ENCODE measurements at regions not wholly inside any gene's neighbourhood (a gene's known extent, or its start where the extent isn't known, plus 50 kb on each side); places are given as distances from the start of the nearest gene placed in this dataset.
A peak's percentile ranks its signal among the peaks of the same experiment; 100 is the strongest.
"Not testable (repeated sequence)": the region's sequence is repeated elsewhere in the genome, so short reads cannot be mapped to it uniquely, and the experiment has no call there.

DNA sequence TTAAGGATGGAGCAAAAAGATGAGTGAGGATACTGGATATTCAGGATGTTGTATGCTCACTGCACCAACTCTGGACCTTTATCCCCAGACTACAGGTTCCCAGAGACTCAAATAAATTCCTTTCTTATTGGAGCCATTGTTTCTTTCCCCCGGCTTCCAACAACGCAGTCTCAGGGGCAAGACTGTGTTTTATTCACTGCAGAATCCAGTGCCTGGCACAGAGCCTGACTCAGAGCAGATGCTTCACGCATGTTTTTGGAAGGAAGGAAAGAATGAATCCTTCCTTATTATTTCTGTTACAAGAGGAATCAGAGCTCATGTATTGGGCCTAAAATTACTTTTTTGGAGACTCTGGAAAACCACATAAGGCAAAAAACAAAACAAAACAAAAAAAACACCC lies 96.0 kb upstream of the VGLL4 start:
- Mint-ChIP-seq H3K9me3 (ENCODE audit: low read depth) (no peaks in the 10 kb centered on the region), H3K36me3 (no peaks in the 10 kb centered on the region), H3K4me3 (no peak overlapping the region), H3K27me3 (no peaks in the 10 kb centered on the region), H3K27ac (no peak overlapping the region), H3K4me1 (ENCODE audit: low read depth) (no peaks in the 10 kb centered on the region)

DNA sequence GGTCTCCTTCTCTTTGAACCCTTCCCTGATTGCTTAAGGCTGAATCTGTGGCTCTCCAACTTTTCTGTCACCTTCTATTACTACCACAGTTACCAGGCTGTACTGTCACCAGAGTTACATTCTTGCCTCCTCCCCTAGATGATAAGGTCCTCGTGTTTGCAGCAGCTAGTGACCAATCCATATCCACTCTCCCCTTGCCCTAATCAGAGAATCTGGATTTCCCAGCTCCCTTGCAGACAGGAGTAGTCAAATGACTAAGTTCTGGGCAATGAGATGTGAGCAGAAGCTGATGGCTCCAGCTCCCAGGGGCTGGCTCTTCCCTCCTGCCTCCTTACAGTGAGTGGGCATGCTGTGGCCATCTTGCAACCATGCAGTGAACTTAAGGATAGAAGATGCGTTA lies 95.4 kb upstream of the VGLL4 start:
- Mint-ChIP-seq H3K9me3 (ENCODE audit: low read depth) (no peaks in the 10 kb centered on the region), H3K27me3 (no peaks in the 10 kb centered on the region), H3K36me3 (no peaks in the 10 kb centered on the region), H3K4me1 (ENCODE audit: low read depth) (no peaks in the 10 kb centered on the region), H3K27ac (no peak overlapping the region), H3K4me3 (no peak overlapping the region)

DNA sequence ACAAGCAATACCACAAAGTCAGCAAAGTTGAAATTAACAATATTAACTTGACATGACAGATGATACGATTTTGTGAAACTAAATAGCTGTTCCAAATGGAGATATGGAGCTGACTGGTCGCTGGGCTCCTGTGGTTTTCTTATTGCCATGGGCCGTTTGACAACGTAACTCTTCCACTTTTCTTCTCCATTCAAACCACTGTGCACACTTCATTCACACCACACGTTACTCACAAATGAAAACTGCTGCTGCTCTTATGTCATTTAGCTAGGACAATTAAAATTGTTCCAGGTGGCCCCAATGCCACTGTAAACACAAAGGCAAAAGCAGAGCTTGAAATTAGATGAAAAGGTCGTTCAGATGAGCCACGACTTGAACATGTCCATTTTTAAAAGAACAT lies 94.0 kb upstream of the VGLL4 start:
- H3K27ac Mint-ChIP-seq = no peak overlapping the region
- no peaks in the 10 kb centered on the region for H3K27me3 Mint-ChIP-seq
- H3K36me3 Mint-ChIP-seq = no peaks in the 10 kb centered on the region
- H3K4me1 Mint-ChIP-seq (ENCODE audit: low read depth) = no peaks in the 10 kb centered on the region
- no peak overlapping the region for H3K4me3 Mint-ChIP-seq
- no peaks in the 10 kb centered on the region for H3K9me3 Mint-ChIP-seq (ENCODE audit: low read depth)

DNA sequence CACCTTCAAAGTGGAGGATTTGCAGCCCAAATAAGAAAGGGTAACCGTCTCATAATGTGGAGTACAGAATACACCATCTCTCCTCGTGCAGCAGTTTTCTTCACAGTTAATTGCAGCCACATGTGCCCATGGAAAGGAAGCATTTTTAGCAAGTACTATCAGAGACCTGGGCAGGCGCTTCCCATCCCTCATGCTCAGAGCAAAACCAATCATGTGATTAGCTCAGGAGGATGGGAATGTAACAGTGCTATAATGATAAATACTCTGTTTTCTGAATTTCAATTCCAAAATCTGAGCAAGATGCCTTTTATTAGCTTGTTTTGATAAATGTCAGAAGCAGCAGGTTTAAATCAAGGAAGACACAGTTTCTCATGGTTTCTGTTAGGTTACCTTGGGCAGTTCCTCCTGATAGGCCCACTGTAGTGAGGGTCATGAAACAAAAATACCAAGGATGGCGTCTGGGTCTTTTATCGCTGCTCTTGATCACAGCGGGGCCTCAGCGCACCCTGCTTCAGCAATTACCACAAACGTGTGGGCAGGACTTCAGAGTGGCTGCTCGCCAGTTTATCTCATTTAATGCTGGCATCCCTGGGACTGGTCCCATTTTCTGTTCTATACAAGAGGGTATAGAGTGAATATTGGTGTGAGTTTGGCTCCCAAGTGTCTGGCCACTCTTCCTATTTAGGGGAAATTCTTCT lies 92.6 kb upstream of the VGLL4 start:
- no peaks in the 10 kb centered on the region for H3K36me3 Mint-ChIP-seq
- no peak overlapping the region for H3K27ac Mint-ChIP-seq
- no peaks in the 10 kb centered on the region for H3K27me3 Mint-ChIP-seq
- no peak overlapping the region for H3K4me3 Mint-ChIP-seq
- no peaks in the 10 kb centered on the region for H3K4me1 Mint-ChIP-seq (ENCODE audit: low read depth)
- no peaks in the 10 kb centered on the region for H3K9me3 Mint-ChIP-seq (ENCODE audit: low read depth)

DNA sequence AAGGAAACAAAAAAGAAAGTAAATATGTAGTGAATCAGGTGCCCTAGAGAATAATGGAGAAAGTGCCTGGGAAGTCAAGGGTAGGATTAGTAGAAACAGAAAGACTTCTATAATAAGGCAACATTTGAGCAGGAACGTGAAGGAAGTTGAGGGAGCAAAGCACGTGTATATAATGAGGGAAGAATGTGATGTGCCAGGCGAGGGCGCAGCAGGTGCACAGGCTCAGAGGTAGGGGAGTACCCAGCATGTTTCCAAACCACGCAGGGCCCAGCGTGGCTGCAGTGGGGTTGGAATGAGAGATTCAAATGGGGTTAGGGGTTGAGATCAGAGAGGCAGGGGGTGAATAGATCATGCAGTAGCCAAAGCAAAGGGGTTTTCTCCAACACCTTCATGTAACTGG lies 91.9 kb upstream of the VGLL4 start:
- Mint-ChIP-seq H3K27me3 (peaks cover 2% of the 10 kb centered on the region), H3K4me3 (no peak overlapping the region), H3K36me3 (no peaks in the 10 kb centered on the region), H3K27ac (no peak overlapping the region), H3K9me3 (ENCODE audit: low read depth) (no peaks in the 10 kb centered on the region), H3K4me1 (ENCODE audit: low read depth) (no peaks in the 10 kb centered on the region)

DNA sequence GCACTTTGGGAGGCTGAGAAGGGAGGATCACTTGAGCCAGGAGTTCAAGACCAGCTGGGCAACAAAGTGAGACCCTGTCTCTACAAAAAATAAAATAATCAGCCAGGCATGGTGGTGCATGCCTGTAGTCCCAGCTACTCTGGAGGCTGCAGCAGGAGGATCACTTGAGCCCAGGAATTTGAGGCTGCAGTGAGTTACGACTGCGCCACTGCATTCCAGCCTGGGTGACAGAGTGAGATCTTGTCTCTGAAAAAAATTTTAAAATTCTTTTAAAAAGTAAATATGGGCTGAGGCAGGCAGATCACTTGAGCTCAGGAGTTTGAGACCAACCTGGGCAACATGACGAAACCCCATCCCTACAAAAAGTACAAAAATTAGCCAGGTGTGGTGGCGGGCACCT lies 91.4 kb upstream of the VGLL4 start:
- not testable (repeated sequence) for H3K36me3 Mint-ChIP-seq; H3K27me3 Mint-ChIP-seq; H3K4me1 Mint-ChIP-seq (ENCODE audit: low read depth); H3K9me3 Mint-ChIP-seq (ENCODE audit: low read depth); H3K4me3 Mint-ChIP-seq; H3K27ac Mint-ChIP-seq

DNA sequence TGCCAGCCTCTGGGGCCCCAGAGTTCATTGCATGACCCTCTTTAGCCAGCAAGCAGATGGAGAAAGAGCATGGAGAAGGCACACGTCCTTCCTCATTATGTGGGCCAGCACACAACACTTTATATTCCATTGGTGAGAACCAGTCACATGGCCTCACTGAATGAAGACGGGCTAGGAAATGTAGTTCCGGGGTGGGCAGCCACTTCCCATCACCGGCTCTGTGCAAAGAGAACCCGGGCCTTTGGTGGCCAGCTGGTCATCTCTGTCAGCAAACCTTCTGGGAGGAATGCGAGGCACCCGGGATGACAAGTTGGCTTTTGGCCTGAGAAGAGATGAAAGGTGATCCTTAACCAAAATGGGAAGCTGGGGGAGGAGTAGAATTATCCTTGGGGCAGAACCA lies 90.2 kb upstream of the VGLL4 start:
- no peaks in the 10 kb centered on the region for H3K4me1 Mint-ChIP-seq (ENCODE audit: low read depth)
- H3K27ac Mint-ChIP-seq = no peak overlapping the region
- no peaks in the 10 kb centered on the region for H3K9me3 Mint-ChIP-seq (ENCODE audit: low read depth)
- H3K36me3 Mint-ChIP-seq = no peaks in the 10 kb centered on the region
- H3K27me3 Mint-ChIP-seq = peaks cover 5% of the 10 kb centered on the region
- no peak overlapping the region for H3K4me3 Mint-ChIP-seq

DNA sequence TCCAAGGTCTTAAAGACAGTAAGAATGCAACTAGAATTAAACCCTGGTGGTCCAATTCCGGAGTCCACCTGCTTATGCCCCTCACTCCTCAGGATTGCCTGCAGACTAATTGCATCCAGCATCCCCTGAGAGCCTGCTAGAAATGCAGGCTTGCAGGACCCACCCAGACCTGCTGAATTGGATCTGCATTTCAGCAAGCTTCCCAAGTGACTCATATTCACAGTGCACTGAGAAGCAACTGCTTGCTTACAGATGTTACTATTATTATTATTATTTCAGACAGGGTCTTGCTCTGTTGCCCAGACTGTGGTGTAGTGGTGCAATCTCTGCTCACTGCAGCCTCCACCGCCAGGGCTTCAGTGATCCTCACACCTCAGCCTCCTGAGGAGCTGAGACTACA lies 83.5 kb upstream of the VGLL4 start:
- Mint-ChIP-seq H3K4me3 (no peak overlapping the region), H3K36me3 (no peaks in the 10 kb centered on the region), H3K27ac (no peak overlapping the region), H3K4me1 (ENCODE audit: low read depth) (no peaks in the 10 kb centered on the region), H3K9me3 (ENCODE audit: low read depth) (no peaks in the 10 kb centered on the region), H3K27me3 (peaks cover 16% of the 10 kb centered on the region)

DNA sequence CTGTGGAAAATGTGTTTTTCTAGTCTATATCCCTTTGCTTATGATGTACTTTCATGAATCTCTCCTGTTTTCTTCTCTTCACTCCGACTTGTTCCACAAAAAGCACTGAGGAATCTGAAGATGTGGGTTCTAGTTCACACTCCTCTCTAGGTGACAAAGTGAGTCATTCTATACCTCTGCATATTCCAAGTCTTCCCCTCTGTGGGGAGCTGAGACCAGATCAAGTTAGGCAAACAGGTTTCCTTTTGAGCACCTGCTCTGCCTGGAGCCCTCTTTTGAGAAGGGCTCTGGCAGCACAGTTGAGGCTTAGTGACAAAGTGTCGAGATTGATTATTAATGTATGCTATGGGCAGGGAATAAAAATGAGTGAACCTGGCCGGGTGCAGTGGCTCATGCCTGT lies 82.4 kb upstream of the VGLL4 start:
- no peaks in the 10 kb centered on the region for H3K4me1 Mint-ChIP-seq (ENCODE audit: low read depth)
- no peaks in the 10 kb centered on the region for H3K9me3 Mint-ChIP-seq (ENCODE audit: low read depth)
- no peak overlapping the region for H3K4me3 Mint-ChIP-seq
- H3K36me3 Mint-ChIP-seq = no peaks in the 10 kb centered on the region
- no peak overlapping the region for H3K27ac Mint-ChIP-seq
- H3K27me3 Mint-ChIP-seq = peaks cover 18% of the 10 kb centered on the region

DNA sequence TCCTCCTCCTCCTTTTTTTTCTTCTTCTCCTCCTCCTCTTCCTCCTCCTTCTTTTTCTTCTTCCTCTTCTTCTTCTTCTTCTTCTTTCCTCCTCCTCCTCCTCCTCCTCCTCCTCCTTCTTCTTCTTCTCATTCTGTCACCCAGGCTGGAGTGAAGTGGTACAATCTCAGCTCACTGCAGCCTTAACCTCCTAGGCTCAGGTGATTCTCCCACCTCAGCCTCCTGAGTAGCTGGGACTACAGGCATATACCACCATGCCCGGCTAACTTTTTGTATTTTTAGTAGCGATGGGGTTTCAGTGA lies 81.6 kb upstream of the VGLL4 start:
- H3K4me1 Mint-ChIP-seq (ENCODE audit: low read depth); H3K27ac Mint-ChIP-seq; H3K36me3 Mint-ChIP-seq; H3K9me3 Mint-ChIP-seq (ENCODE audit: low read depth); H3K4me3 Mint-ChIP-seq: not testable (repeated sequence)
- peaks cover 16% of the 10 kb centered on the region for H3K27me3 Mint-ChIP-seq

DNA sequence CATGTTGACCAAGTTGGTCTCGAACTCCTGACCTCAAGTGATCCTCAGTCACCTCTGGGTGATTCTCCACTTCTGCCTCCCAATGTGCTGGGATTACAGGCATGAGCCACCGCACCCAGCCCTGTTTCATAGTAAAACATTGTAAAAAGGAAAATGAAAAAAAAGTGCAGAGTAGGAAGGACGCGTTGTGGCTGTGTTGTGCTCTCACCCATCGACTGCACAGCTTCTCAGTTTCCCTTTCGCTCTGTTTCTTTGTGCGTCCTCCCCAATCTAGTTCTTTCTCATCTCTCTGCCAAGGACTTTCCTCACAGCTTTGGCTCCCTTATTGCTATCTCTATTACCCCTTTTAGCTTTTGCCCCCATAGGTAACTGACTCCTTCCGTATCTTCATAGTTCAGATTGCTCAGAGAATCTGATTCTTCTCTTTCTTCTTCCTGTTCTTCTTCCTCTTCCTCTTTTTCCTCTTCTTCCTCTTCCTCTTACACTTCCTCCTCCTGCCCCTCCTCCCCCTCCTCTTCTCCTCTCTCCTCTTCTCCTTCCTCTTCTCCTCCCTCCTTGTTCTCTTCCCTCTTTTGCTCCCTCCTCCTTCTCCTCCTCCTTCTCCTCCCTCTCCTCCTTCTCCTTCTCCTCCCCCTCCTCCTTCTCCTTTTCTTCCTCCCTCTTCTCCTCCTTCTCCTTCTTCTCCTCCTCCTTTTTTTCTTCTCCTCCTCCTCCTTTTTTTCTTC lies 81.1 kb upstream of the VGLL4 start:
- Mint-ChIP-seq H3K9me3 (ENCODE audit: low read depth) (no peaks in the 10 kb centered on the region), H3K27me3 (peaks cover 16% of the 10 kb centered on the region), H3K4me1 (ENCODE audit: low read depth) (peaks cover 4% of the 10 kb centered on the region), H3K27ac (no peak overlapping the region), H3K4me3 (peak overlapping the region; percentile 32), H3K36me3 (no peaks in the 10 kb centered on the region)

DNA sequence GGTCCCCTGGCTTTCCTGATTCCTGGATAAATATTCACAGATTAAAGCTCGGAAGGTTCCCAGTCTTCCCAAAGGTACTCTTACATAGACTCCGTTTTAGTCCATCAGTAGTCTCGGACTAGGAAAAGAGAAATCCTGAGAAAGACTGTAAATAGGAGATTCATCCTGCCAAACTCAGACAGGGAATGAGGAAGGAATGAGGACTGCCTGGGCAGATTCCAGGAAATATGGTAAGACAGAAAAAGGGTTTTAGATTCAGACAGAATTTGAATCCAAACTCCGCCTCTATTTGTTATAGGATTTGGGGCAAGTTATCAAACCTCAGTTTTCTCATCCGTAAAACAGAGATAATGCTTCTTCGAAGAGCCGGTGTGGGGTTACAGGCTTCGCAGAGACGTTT lies 77.8 kb upstream of the VGLL4 start:
- no peaks in the 10 kb centered on the region for H3K9me3 Mint-ChIP-seq (ENCODE audit: low read depth)
- H3K4me3 Mint-ChIP-seq = peak overlapping the region; percentile 88
- no peak overlapping the region for H3K27ac Mint-ChIP-seq
- H3K27me3 Mint-ChIP-seq = peaks cover 12% of the 10 kb centered on the region
- peaks cover 17% of the 10 kb centered on the region for H3K4me1 Mint-ChIP-seq (ENCODE audit: low read depth)
- H3K36me3 Mint-ChIP-seq = no peaks in the 10 kb centered on the region

DNA sequence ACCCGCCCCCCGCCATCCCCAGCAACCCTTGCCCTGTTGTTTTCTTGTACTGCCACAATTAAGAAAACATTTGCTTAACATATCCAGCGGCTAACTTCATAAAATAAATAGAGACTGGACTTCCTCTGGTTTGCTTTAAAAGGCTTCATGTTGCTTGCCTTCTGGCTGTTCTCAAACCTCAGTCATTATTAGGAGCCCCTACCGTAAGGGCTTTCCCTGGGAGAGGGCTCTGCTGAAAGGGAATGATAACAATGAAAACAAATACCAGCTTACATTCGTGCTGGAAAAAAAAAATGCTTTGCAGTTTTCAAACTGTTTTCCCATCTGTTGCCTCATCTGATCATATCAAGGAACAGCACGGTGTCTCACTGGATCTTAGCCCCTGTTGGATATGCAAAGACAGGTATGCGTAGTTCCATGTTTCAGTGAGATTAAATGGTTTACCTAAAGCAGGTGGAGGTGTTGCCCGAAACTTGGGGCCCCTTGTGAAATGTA lies 77.2 kb upstream of the VGLL4 start:
- H3K9me3 Mint-ChIP-seq (ENCODE audit: low read depth) = no peaks in the 10 kb centered on the region
- H3K27me3 Mint-ChIP-seq = peaks cover 9% of the 10 kb centered on the region
- H3K4me1 Mint-ChIP-seq (ENCODE audit: low read depth) = peaks cover 19% of the 10 kb centered on the region
- H3K4me3 Mint-ChIP-seq = peak overlapping the region; percentile 88
- no peaks in the 10 kb centered on the region for H3K36me3 Mint-ChIP-seq
- H3K27ac Mint-ChIP-seq = no peak overlapping the region

DNA sequence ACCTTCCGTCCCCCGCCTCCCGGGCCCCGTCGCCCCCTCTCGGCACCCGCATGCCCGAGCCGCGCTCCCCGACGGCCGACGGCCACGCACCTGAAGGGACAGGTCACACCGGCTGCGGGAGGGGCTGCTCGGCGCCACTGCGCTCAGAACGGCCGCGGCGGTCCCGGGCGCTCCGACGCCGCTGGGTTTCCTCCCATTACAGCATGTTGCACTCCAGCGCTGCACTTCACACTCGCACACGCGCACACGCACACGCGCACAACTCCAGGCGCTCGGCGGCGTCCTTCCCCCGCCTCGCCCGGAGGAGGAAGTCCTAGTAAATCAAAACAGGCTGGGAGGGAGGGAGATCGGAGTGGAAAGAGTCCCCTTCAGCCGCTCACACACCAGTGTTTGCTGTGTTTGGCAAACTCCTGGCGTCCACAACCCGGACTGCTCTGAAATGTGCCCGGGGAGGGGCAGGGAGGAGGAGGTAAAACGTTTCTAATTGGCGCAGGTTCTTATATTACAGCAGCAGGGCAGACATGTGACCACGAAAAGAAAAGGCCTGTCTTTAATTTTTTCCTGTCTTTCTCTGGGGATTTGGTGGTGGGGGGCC lies 76.7 kb upstream of the VGLL4 start:
- no peaks in the 10 kb centered on the region for H3K36me3 Mint-ChIP-seq
- peaks cover 19% of the 10 kb centered on the region for H3K4me1 Mint-ChIP-seq (ENCODE audit: low read depth)
- H3K4me3 Mint-ChIP-seq = peak overlapping the region; percentile 88
- H3K9me3 Mint-ChIP-seq (ENCODE audit: low read depth) = no peaks in the 10 kb centered on the region
- H3K27me3 Mint-ChIP-seq = peaks cover 5% of the 10 kb centered on the region
- no peak overlapping the region for H3K27ac Mint-ChIP-seq

DNA sequence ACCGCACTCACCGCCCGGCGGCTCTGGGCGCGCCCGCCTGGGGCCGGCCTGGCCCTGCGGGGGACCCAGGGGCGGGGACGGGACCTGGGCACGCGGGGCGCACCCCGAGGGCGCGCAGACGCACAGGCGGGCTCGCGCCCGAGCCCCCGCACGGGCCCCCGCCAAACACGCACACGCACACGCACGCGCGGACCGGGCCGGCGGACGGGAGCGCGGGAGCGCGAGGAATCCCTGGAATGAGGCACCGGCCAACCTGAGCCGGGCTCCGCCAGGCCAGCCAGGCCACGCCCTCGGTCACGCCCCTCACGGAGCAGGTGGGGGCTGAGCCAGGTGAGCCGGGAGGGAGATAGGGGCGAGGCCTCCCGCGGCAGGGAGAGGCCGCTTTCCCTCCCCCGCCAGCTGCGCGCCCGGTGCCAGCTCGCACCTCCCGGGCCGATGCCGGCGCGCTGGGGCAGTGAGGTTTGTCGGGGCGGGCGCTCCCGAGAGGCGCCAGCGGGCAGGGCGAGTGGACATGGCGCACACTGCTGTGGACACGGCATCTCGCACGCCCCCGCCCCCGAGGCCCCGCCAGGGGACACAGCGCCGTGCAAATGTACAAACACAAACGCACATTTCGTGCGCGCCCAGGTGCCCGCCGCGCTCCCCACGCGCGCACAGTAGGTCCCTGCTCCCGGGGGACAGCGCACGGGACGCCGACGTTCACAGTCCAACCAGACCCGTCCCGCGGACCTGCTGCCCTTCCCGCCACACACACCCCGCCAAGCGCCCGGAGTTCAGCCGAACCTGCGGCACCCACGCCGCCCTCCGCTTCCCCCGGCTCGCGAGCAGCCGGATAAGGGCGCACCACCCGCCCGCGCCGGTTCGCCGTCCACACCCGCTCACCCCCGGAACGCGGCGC lies 75.9 kb upstream of the VGLL4 start:
- Mint-ChIP-seq H3K4me1 (ENCODE audit: low read depth) (peaks cover 19% of the 10 kb centered on the region), H3K4me3 (peak overlapping the region; percentile 88), H3K36me3 (no peaks in the 10 kb centered on the region), H3K27ac (no peak overlapping the region), H3K9me3 (ENCODE audit: low read depth) (no peaks in the 10 kb centered on the region), H3K27me3 (peaks cover 3% of the 10 kb centered on the region)

Measured in activated naive CD8-positive, alpha-beta T cell (primary cell).